ENCODE measurements at regions not wholly inside any gene's neighbourhood (a gene's known extent, or its start where the extent isn't known, plus 50 kb on each side); places are given as distances from the start of the nearest gene placed in this dataset.
"Not testable (repeated sequence)": the region's sequence is repeated elsewhere in the genome, so short reads cannot be mapped to it uniquely, and the experiment has no call there.

DNA sequence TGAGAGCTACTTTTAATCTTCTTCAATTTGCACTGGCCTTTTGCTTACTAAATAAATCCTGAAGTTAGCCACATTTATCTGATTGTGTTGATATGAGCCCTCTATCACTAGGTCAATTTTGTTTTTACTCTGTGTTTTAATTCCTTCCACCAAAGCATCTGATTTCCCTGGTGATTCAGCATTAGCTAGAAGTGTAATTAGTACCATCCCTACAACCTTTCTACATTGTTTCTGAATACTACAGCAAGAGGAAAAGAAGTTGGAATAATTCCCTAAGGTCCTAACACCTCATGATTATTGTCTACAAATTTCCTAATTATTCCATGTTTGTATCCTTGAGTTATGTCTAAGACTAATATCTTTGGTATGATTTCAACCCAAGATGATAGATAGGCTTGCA is 1093.6 kb downstream of the SUCLG1 start:
- TF ChIP-seq, protein P1, sequence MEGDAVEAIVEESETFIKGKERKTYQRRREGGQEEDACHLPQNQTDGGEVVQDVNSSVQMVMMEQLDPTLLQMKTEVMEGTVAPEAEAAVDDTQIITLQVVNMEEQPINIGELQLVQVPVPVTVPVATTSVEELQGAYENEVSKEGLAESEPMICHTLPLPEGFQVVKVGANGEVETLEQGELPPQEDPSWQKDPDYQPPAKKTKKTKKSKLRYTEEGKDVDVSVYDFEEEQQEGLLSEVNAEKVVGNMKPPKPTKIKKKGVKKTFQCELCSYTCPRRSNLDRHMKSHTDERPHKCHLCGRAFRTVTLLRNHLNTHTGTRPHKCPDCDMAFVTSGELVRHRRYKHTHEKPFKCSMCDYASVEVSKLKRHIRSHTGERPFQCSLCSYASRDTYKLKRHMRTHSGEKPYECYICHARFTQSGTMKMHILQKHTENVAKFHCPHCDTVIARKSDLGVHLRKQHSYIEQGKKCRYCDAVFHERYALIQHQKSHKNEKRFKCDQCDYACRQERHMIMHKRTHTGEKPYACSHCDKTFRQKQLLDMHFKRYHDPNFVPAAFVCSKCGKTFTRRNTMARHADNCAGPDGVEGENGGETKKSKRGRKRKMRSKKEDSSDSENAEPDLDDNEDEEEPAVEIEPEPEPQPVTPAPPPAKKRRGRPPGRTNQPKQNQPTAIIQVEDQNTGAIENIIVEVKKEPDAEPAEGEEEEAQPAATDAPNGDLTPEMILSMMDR (IDR thresholded peaks at IDR 0.05; ENCODE audit: low read depth, low read length), result no peak
- no peak overlapping the region for H3K4me3 ChIP-seq (replicated peaks in 1 of 2; ENCODE audit: low read depth in 2 of 2, low read length in 2 of 2)
- DNase-seq (ENCODE audit: low read depth in 2 of 2), result no peak

DNA sequence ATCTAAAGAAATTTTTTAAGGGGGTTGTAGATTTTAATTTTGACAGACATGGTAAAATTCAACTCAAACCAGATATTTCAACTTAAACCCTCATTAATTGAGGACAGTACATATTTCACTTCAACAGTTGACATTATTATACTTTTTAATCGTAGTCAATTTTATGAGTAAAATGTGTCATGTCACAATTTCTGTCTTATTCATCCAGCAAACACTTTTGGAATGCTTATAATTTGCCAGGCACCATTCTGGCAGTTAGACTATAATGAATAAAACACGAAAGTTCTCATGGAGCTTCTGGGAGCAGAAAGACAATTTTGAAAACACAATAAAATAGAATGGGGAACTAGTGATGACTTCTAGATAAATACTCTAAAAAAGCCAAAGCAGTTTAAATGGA is 1094.8 kb downstream of the SUCLG1 start:
- DNase-seq (ENCODE audit: low read depth in 2 of 2), result peak in 1 of 2 donors; percentile 46
- H3K4me3 ChIP-seq (replicated peaks in 1 of 2; ENCODE audit: low read depth in 2 of 2, low read length in 2 of 2), result no peak overlapping the region
- TF ChIP-seq, protein P1 (IDR thresholded peaks at IDR 0.05; ENCODE audit: low read depth, low read length), result no peak

DNA sequence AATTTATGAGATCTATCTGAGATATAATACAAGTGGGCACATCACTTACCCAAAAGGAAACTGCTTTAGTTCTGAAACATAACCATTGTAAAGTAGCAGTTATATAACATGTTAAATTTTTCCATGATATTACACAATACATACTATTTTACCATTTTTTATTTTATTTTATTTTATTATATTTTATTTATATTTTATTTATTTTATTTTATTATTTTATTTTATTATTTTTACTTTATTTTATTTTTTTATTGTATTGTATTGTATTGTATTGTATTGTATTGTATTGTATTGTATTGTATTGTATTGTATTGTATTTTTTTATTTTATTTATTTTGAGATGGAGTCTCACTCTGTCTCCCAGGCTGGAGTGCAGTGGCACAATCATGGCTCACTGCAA is 1095.9 kb downstream of the SUCLG1 start:
- not testable (repeated sequence) for H3K4me3 ChIP-seq (replicated peaks in 1 of 2; ENCODE audit: low read depth in 2 of 2, low read length in 2 of 2); DNase-seq (ENCODE audit: low read depth in 2 of 2)

DNA sequence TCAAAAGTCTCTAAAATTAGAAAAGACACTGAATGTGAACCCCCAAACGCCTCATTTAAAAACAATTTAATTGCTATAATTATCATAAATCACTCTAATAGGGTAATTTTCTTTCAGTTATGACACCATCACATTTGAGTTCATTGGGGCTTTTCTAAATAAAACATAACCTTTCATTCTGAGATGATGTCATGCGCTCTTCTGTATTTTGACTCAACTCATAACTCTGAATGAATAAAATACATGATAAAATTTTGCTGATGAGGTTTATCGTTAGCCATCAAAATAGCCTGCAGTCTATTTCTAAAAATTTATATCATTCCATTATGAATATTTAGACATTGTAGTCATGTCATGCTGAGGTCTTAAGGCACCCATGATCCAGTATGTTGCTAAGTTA is 1099.7 kb downstream of the SUCLG1 start:
- TF ChIP-seq, protein P1 (IDR thresholded peaks at IDR 0.05; ENCODE audit: low read depth, low read length), result no peak
- DNase-seq (ENCODE audit: low read depth in 2 of 2), result no peak
- H3K4me3 ChIP-seq (replicated peaks in 1 of 2; ENCODE audit: low read depth in 2 of 2, low read length in 2 of 2), result no peak overlapping the region

DNA sequence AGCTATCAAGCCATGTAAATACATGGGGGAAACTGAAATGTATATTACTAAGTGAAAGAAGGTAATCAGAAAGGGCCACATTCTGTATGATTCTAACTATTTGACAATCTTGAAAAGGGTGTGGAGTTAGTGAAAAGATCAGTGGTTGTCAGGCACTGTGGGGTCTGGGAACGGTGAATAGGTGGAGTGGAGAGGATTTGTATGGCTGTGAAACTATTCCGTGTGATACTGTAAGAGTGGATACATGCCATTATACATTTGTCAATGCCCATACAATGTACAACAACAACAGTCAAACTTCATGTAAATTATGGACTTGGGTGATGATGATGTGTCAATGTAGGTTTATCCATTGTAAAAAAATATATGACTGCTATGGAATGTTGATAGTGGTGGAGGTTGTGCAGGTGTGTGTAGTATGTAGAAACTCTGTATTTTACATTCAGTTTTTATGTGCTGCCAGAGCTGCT is 1116.2 kb downstream of the SUCLG1 start:
- TF ChIP-seq, protein P1 (IDR thresholded peaks at IDR 0.05; ENCODE audit: low read depth, low read length), result no peak

DNA sequence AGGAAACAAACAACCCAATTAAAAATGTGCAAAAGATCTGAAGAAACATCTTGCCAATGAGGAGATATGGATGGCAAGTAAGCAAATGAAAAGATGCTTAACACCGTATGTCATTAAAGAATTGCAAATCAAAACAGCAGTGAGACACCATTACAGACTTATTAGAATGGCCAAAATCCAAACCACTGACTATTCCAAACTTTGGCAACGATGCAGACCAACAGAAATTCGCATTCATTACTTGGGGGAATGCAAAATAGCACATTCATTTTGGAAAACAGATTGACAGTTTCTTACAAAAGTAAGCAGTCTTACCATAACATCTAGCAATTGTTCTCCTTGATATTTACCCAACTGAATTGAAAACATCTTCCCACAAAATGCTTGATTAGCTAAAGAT is 1118.7 kb downstream of the SUCLG1 start:
- TF ChIP-seq, protein P1 (IDR thresholded peaks at IDR 0.05; ENCODE audit: low read depth, low read length), result no peak
- H3K4me3 ChIP-seq (replicated peaks in 1 of 2; ENCODE audit: low read depth in 2 of 2, low read length in 2 of 2), result no peak overlapping the region
- no peak for DNase-seq (ENCODE audit: low read depth in 2 of 2)

More for the DNA sequence above, 1116.2 kb downstream of the SUCLG1 start:
- no peak for DNase-seq (ENCODE audit: low read depth in 2 of 2)
- H3K4me3 ChIP-seq (replicated peaks in 1 of 2; ENCODE audit: low read depth in 2 of 2, low read length in 2 of 2), result no peak overlapping the region

DNA sequence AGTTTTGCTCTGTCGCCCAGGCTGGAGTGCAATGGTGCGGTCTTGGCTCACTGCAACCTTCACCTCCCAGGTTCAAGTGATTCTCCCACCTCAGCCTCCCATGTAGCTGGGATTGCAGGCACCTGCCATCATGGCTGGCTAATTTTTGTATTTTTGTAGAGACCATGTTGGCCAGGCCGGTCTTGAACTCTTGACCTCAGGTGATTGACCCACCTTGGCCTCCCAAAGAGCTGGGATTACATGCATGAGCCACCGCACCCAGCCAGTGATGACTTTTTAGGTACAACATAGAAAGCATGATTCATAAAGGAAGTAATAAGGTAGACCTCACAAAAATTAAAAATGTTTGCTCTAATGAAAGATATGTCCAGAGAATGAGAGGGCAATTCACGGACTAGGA is 1119.1 kb downstream of the SUCLG1 start:
- not testable (repeated sequence) for DNase-seq (ENCODE audit: low read depth in 2 of 2)

DNA sequence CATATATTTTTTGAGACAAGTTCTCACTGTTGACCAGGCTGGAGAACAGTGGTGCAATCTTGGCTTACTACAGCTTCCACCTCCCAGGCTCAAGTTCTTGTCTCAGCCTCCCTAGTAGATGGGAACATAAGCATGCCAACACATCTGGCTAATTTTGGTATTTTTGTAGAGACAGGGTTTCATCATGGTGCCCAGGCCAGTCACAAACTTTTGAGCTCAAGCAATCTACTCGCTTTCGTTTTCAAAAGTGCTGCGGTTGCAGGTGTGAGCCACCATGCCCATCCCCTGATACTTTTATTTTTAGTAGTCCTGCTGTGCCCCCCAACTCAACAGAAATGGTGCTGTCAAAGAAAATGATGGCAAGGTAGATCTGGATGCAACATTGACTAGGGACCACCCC is 1127.3 kb downstream of the SUCLG1 start:
- no peak overlapping the region for H3K4me3 ChIP-seq (replicated peaks in 1 of 2; ENCODE audit: low read depth in 2 of 2, low read length in 2 of 2)
- TF ChIP-seq, protein P1 (IDR thresholded peaks at IDR 0.05; ENCODE audit: low read depth, low read length), result no peak
- DNase-seq (ENCODE audit: low read depth in 2 of 2), result no peak

More for the DNA sequence above, 1119.1 kb downstream of the SUCLG1 start:
- not testable (repeated sequence) for H3K4me3 ChIP-seq (replicated peaks in 1 of 2; ENCODE audit: low read depth in 2 of 2, low read length in 2 of 2)
